WTC11 (cell line): ENCODE measurements at regions not wholly inside any gene's neighbourhood (a gene's known extent, or its start where the extent isn't known, plus 50 kb on each side); places are given as distances from the start of the nearest gene placed in this dataset.
"Not testable (repeated sequence)": the region's sequence is repeated elsewhere in the genome, so short reads cannot be mapped to it uniquely, and the experiment has no call there.

Experiments
- ATAC-seq: fragments of 200-7000 bp; cut with Tn5 transposase; 2 replicates; pipeline ENCODE4 v1.10.0; 2021; ENCODE audit warnings: mild to moderate bottlenecking, moderate library complexity
- CTCF ChIA-PET: fragments of 300-600 bp; sonication (Branson Sonifier 250); formaldehyde crosslinking; loops from one replicate; lab custom pipeline; 2021; ENCODE audit warnings: antibody characterized with exemption; lab: Charles Lee
- POLR2A ChIA-PET: fragments of 350-600 bp; sonication (Branson Sonifier 250); formaldehyde crosslinking; loops from one replicate; lab custom pipeline; 2021; ENCODE audit warnings: antibody characterized with exemption; lab: Charles Lee
- DNase-seq: peaks from one replicate; pipeline ENCODE4 v3.0.0; 2021; ENCODE audit warnings: low spot score
- H3K27ac Mint-ChIP-seq: 2 replicates; pipeline ENCODE4 v1.8.0; 2021; ENCODE audit warnings: mixed read lengths
- H3K27me3 Mint-ChIP-seq: 2 replicates; pipeline ENCODE4 v1.8.0; 2021; ENCODE audit warnings: low read depth, mild to moderate bottlenecking, moderate library complexity, mixed read lengths
- H3K36me3 Mint-ChIP-seq: 2 replicates; pipeline ENCODE4 v1.8.0; 2021; ENCODE audit warnings: mixed read lengths
- H3K4me1 Mint-ChIP-seq: 2 replicates; pipeline ENCODE4 v1.8.0; 2022; ENCODE audit warnings: mixed read lengths
- H3K4me3 Mint-ChIP-seq: 2 replicates; pipeline ENCODE4 v1.8.0; 2021; ENCODE audit warnings: mild to moderate bottlenecking, moderate library complexity, mixed read lengths
- H3K9me3 Mint-ChIP-seq: 2 replicates; pipeline ENCODE4 v1.8.0; 2021; ENCODE audit warnings: mixed read lengths
- AR ChIP-seq: fragments of 250-450 bp; sonication (Bioruptor Pico); IDR thresholded peaks from 2 replicates; pipeline ENCODE4 v1.9.0; 2021; ENCODE audit warnings: mild to moderate bottlenecking
- ATF1 ChIP-seq: sonication (generic); formaldehyde crosslinking; IDR thresholded peaks from 2 replicates; pipeline ENCODE4 v1.8.1; 2023; ENCODE audit warnings: mild to moderate bottlenecking, moderate library complexity, missing genetic modification reagents
- CBFB ChIP-seq: sonication (generic); formaldehyde crosslinking; IDR thresholded peaks from 2 replicates; pipeline ENCODE4 v1.8.1; 2022; ENCODE audit warnings: mild to moderate bottlenecking, low read depth, missing genetic modification reagents
- E2F1 ChIP-seq: sonication (generic); formaldehyde crosslinking; IDR thresholded peaks from 2 replicates; pipeline ENCODE4 v1.8.0; 2022; ENCODE audit warnings: mild to moderate bottlenecking, missing genetic modification reagents
- GTF2I ChIP-seq: fragments of 250-450 bp; sonication (Bioruptor Pico); conservative IDR thresholded peaks from 2 replicates; pipeline ENCODE4 v1.4.0; 2021; ENCODE audit warnings: mild to moderate bottlenecking
- IRF2 ChIP-seq: sonication (generic); formaldehyde crosslinking; IDR thresholded peaks from 2 replicates; pipeline ENCODE4 v1.8.0; 2022; ENCODE audit warnings: low read depth, missing genetic modification reagents, borderline replicate concordance
- MYBL2 ChIP-seq: sonication (generic); formaldehyde crosslinking; IDR thresholded peaks from 2 replicates; pipeline ENCODE4 v1.8.1; 2023; ENCODE audit warnings: mild to moderate bottlenecking, moderate library complexity, missing genetic modification reagents
- NFE2L1 ChIP-seq: sonication (generic); formaldehyde crosslinking; IDR thresholded peaks from 2 replicates; pipeline ENCODE4 v1.8.1; 2023; ENCODE audit warnings: missing genetic modification reagents
- RORB ChIP-seq: fragments of 250-450 bp; sonication (Bioruptor Pico); IDR thresholded peaks from 2 replicates; pipeline ENCODE4 v1.9.0; 2021; ENCODE audit warnings: mild to moderate bottlenecking
- SMAD3 ChIP-seq: sonication (generic); formaldehyde crosslinking; IDR thresholded peaks from 2 replicates; pipeline ENCODE4 v1.8.0; 2022; ENCODE audit warnings: missing genetic modification reagents, mild to moderate bottlenecking, borderline replicate concordance
- ZNF121 ChIP-seq: sonication (generic); formaldehyde crosslinking; IDR thresholded peaks from 2 replicates; pipeline ENCODE4 v1.8.0; 2023; ENCODE audit warnings: missing genetic modification reagents
- ZNF263 ChIP-seq: sonication (generic); formaldehyde crosslinking; IDR thresholded peaks from 2 replicates; pipeline ENCODE4 v1.8.1; 2022; ENCODE audit warnings: low read depth, mild to moderate bottlenecking, moderate library complexity, missing genetic modification reagents
- ZNF416 ChIP-seq: fragments of 250-450 bp; sonication (Bioruptor Pico); IDR thresholded peaks from 2 replicates; pipeline ENCODE4 v1.9.0; 2021; ENCODE audit warnings: mild to moderate bottlenecking, inconsistent platforms
- TF ChIP-seq, protein P1 (sequence below): fragments of 250-450 bp; sonication (Bioruptor Pico); IDR thresholded peaks from 2 replicates; pipeline ENCODE4 v2.1.2; 2022; ENCODE audit warnings: mild to moderate bottlenecking, moderate library complexity
- TF ChIP-seq, protein P2 (sequence below): sonication (generic); formaldehyde crosslinking; IDR thresholded peaks from 2 replicates; pipeline ENCODE4 v1.8.0; 2023; ENCODE audit warnings: mild to moderate bottlenecking, missing genetic modification reagents
- TF ChIP-seq, protein P3 (sequence below): fragments of 250-450 bp; sonication (Bioruptor Pico); conservative IDR thresholded peaks from 2 replicates; pipeline ENCODE4 v1.9.0; 2021; ENCODE audit warnings: mild to moderate bottlenecking
- TF ChIP-seq, protein P4 (sequence below): sonication (generic); formaldehyde crosslinking; IDR thresholded peaks from 2 replicates; pipeline ENCODE4 v1.8.1; 2023; ENCODE audit warnings: mild to moderate bottlenecking, missing genetic modification reagents, moderate library complexity
- TF ChIP-seq, protein P5 (sequence below): fragments of 250-450 bp; sonication (Bioruptor Pico); IDR thresholded peaks from 2 replicates; pipeline ENCODE4 v1.8.0; 2021; ENCODE audit warnings: mild to moderate bottlenecking
- TF ChIP-seq, protein P6 (sequence below): sonication (generic); formaldehyde crosslinking; IDR thresholded peaks from 2 replicates; pipeline ENCODE4 v1.8.0; 2022; ENCODE audit warnings: mild to moderate bottlenecking, missing genetic modification reagents

DNA sequence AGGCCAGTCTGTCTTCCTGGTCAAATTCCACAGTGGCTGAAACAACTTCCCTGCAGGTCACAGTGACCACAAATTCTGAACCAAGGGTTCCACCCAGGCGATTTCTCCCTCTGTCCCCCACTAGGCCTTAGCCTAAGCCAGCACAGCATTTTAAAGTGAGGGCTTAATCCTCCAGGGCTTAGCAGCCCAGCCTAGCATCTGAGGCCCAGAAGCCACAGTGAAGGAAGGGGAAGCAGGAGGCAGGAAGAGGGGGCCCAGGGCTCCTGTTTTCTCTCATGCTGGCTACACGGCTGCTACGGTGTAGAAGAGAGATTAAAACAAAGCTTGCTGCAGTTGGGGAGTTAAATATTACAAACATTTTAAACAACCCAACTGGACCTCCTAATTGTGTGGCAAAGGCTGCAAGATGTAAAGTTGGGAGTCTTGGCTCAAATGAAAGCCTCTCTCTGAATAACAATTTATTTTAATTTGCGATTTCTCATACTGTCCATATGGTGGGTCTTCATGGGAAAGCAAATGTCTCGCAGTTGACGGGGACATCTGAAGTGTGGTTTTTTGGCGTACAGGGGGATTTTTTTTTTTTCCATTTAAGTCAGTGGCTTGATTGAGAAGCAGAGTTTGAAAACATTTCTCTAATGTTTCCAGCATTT, 170.8 kb upstream of the RAI2 start:
- ATAC-seq (no peak), DNase-seq (no peak)
- 0 out of 2 replicates have a peak, but pooled peaks cover 4% of the 10 kb centered on the region for H3K36me3 Mint-ChIP-seq
- TF ChIP-seq, protein P1, sequence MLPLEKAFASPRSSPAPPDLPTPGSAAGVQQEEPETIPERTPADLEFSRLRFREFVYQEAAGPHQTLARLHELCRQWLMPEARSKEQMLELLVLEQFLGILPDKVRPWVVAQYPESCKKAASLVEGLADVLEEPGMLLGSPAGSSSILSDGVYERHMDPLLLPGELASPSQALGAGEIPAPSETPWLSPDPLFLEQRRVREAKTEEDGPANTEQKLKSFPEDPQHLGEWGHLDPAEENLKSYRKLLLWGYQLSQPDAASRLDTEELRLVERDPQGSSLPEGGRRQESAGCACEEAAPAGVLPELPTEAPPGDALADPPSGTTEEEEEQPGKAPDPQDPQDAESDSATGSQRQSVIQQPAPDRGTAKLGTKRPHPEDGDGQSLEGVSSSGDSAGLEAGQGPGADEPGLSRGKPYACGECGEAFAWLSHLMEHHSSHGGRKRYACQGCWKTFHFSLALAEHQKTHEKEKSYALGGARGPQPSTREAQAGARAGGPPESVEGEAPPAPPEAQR (CRISPR knock-in tag): no peak
- TF ChIP-seq RORB (CRISPR knock-in tag) (no peak), E2F1 (no peak), MYBL2 (CRISPR knock-in tag) (no peak), CBFB (no peak), IRF2 (CRISPR knock-in tag) (no peak), ZNF121 (CRISPR knock-in tag) (no peak), GTF2I (CRISPR knock-in tag) (no peak), ZNF416 (CRISPR knock-in tag) (no peak), ATF1 (no peak), SMAD3 (CRISPR knock-in tag) (no peak)
- TF ChIP-seq, protein P2, sequence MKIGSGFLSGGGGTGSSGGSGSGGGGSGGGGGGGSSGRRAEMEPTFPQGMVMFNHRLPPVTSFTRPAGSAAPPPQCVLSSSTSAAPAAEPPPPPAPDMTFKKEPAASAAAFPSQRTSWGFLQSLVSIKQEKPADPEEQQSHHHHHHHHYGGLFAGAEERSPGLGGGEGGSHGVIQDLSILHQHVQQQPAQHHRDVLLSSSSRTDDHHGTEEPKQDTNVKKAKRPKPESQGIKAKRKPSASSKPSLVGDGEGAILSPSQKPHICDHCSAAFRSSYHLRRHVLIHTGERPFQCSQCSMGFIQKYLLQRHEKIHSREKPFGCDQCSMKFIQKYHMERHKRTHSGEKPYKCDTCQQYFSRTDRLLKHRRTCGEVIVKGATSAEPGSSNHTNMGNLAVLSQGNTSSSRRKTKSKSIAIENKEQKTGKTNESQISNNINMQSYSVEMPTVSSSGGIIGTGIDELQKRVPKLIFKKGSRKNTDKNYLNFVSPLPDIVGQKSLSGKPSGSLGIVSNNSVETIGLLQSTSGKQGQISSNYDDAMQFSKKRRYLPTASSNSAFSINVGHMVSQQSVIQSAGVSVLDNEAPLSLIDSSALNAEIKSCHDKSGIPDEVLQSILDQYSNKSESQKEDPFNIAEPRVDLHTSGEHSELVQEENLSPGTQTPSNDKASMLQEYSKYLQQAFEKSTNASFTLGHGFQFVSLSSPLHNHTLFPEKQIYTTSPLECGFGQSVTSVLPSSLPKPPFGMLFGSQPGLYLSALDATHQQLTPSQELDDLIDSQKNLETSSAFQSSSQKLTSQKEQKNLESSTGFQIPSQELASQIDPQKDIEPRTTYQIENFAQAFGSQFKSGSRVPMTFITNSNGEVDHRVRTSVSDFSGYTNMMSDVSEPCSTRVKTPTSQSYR (CRISPR knock-in tag): no peak
- TF ChIP-seq, protein P3, sequence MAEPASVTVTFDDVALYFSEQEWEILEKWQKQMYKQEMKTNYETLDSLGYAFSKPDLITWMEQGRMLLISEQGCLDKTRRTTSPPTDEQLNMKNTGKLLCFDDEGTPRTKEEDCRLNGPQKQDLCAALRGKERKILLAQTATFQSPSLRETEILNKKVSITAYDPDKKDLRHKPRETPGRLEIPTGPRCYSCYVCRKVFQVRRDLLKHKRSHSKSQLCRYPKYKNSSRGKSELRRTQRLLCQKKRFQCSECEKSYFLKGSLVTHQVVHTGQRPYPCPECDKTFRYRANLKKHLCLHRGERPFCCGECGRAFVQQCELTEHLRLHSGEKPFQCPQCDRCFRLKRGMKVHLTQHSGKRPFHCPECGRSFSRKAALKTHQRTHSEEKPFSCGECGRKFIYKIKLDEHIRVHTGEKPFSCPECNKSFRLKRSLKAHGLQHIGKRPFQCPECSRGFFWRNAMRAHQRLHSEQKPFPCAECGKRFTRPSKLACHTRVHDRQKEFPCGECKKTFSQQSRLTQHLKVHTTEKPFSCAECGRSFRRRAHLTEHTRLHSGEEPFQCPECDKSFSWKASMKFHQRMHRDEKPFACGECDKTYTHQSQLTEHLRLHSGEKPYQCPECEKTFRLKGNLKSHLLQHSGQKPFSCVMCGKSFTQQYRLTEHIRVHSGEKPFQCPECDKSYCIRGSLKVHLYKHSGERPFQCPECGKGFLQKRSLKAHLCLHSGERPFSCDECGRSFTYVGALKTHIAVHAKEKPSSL (CRISPR knock-in tag): no peak
- TF ChIP-seq, protein P4, sequence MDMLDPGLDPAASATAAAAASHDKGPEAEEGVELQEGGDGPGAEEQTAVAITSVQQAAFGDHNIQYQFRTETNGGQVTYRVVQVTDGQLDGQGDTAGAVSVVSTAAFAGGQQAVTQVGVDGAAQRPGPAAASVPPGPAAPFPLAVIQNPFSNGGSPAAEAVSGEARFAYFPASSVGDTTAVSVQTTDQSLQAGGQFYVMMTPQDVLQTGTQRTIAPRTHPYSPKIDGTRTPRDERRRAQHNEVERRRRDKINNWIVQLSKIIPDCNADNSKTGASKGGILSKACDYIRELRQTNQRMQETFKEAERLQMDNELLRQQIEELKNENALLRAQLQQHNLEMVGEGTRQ (CRISPR knock-in tag): no peak
- H3K4me3 Mint-ChIP-seq: no peak overlapping the region
- peaks cover 7% of the 10 kb centered on the region for H3K4me1 Mint-ChIP-seq
- no peak overlapping the region for H3K27ac Mint-ChIP-seq
- H3K27me3 Mint-ChIP-seq: no peaks in the 10 kb centered on the region
- H3K9me3 Mint-ChIP-seq: no peaks in the 10 kb centered on the region
- CTCF ChIA-PET: no interaction called here
- POLR2A ChIA-PET: no interaction called here

- POLR2A ChIA-PET, H3K4me1 Mint-ChIP-seq, H3K36me3 Mint-ChIP-seq, H3K27me3 Mint-ChIP-seq, H3K27ac Mint-ChIP-seq, ATAC-seq, H3K9me3 Mint-ChIP-seq, CTCF ChIA-PET, DNase-seq, H3K4me3 Mint-ChIP-seq: not testable (repeated sequence)
These were observed 169.6 kb upstream of the RAI2 start for GRCh38 chrX:18030656-18031055.

DNA sequence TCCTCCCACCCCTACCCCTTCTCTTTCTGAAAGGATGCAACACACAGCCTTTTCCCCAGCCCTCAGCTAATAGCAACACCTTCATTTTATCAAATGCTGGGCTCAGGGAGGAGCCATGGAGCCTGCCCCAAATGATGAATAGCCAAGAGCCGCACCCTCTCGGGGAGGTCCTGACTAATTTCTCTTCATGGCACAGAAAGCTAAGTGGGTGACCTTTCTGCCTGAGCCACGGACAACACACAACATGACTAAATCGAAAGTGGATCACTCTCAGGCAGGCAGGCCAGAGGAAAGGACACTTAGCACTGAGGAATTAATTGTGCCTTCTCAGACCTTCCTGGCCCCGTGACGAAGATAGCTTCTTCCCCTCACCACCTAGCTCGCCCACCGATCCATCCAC, 165.1 kb upstream of the RAI2 start:
- POLR2A ChIA-PET: no interaction called here
- 0 out of 2 replicates have a peak, but pooled peaks cover 4% of the 10 kb centered on the region for H3K36me3 Mint-ChIP-seq
- H3K4me3 Mint-ChIP-seq: no peak overlapping the region
- TF ChIP-seq ATF1 (no peak), NFE2L1 (CRISPR knock-in tag) (no peak), AR (no peak), ZNF263 (CRISPR knock-in tag) (no peak)
- TF ChIP-seq, protein P5, sequence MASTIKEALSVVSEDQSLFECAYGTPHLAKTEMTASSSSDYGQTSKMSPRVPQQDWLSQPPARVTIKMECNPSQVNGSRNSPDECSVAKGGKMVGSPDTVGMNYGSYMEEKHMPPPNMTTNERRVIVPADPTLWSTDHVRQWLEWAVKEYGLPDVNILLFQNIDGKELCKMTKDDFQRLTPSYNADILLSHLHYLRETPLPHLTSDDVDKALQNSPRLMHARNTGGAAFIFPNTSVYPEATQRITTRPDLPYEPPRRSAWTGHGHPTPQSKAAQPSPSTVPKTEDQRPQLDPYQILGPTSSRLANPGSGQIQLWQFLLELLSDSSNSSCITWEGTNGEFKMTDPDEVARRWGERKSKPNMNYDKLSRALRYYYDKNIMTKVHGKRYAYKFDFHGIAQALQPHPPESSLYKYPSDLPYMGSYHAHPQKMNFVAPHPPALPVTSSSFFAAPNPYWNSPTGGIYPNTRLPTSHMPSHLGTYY (CRISPR knock-in tag): no peak
- TF ChIP-seq, protein P6, sequence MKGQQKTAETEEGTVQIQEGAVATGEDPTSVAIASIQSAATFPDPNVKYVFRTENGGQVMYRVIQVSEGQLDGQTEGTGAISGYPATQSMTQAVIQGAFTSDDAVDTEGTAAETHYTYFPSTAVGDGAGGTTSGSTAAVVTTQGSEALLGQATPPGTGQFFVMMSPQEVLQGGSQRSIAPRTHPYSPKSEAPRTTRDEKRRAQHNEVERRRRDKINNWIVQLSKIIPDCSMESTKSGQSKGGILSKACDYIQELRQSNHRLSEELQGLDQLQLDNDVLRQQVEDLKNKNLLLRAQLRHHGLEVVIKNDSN (CRISPR knock-in tag): no peak

More for the DNA sequence above, 165.1 kb upstream of the RAI2 start:
- H3K4me1 Mint-ChIP-seq: peaks cover 3% of the 10 kb centered on the region; the same call in 1 of the 2 replicates
- no peaks in the 10 kb centered on the region for H3K27me3 Mint-ChIP-seq
- H3K27ac Mint-ChIP-seq: no peak overlapping the region
- DNase-seq: no peak
- no peaks in the 10 kb centered on the region for H3K9me3 Mint-ChIP-seq
- ATAC-seq: no peak
- CTCF ChIA-PET: interaction anchor here (1.4 kb wide), 1 partner anchor 9 kb away, joined by 4 read pairs; no protein-coding TSS in a partner anchor
